T1000 (cell line): ENCODE measurements at regions not wholly inside any gene's neighbourhood (a gene's known extent, or its start where the extent isn't known, plus 50 kb on each side); places are given as distances from the start of the nearest gene placed in this dataset.
"Not testable (repeated sequence)": the region's sequence is repeated elsewhere in the genome, so short reads cannot be mapped to it uniquely, and the experiment has no call there.

Experiments used
- DNase-seq: peaks from one replicate; lab custom pipeline; 2025; ENCODE audit warnings: mixed read lengths; lab: John Stamatoyannopoulos, UW

GRCh38 chr5:51802551-51803184 lies 419.4 kb downstream of the ISL1 start:
- no peak for DNase-seq

- DNase-seq, result no peak
Observed at GRCh38 chr5:51806677-51807076, 423.4 kb downstream of the ISL1 start.

- DNase-seq, result peak; percentile 15
Observed at GRCh38 chr5:51810592-51810991, 427.3 kb downstream of the ISL1 start.

GRCh38 chr5:51811883-51812471 lies 428.7 kb downstream of the ISL1 start:
- DNase-seq, result no peak

GRCh38 chr5:51814817-51815216 lies 431.6 kb downstream of the ISL1 start:
- not testable (repeated sequence) for DNase-seq

GRCh38 chr5:51816427-51816826 lies 433.2 kb downstream of the ISL1 start:
- DNase-seq, result no peak

GRCh38 chr5:51821697-51822096 lies 438.4 kb downstream of the ISL1 start:
- no peak for DNase-seq

- no peak for DNase-seq
Observed at GRCh38 chr5:51829230-51829629, 446.0 kb downstream of the ISL1 start.

- DNase-seq, result no peak
Observed at GRCh38 chr5:51829691-51830090, 446.4 kb downstream of the ISL1 start.

- DNase-seq, result no peak
Observed at GRCh38 chr5:51832934-51833470, 449.8 kb downstream of the ISL1 start.

- DNase-seq, result no peak
Observed at GRCh38 chr5:51838459-51838858, 455.2 kb downstream of the ISL1 start.

- no peak for DNase-seq
Observed at GRCh38 chr5:51843893-51844292, 460.6 kb downstream of the ISL1 start.

GRCh38 chr5:51846015-51846414 lies 462.8 kb downstream of the ISL1 start:
- no peak for DNase-seq

- no peak for DNase-seq
Observed at GRCh38 chr5:51859624-51860023, 476.4 kb downstream of the ISL1 start.

- DNase-seq, result no peak
Observed at GRCh38 chr5:51860532-51861018, 477.3 kb downstream of the ISL1 start.

- DNase-seq, result no peak
Observed at GRCh38 chr5:51872144-51872543, 488.9 kb downstream of the ISL1 start.

- no peak for DNase-seq
Observed at GRCh38 chr5:51881901-51882300, 498.7 kb downstream of the ISL1 start.

- no peak for DNase-seq
Observed at GRCh38 chr5:51882647-51883046, 499.4 kb downstream of the ISL1 start.

GRCh38 chr5:51889703-51890102 lies 506.5 kb downstream of the ISL1 start:
- DNase-seq, result no peak

- no peak for DNase-seq
Observed at GRCh38 chr5:51890435-51891116, 507.3 kb downstream of the ISL1 start.

- DNase-seq, result no peak
Observed at GRCh38 chr5:51892680-51893079, 509.4 kb downstream of the ISL1 start.

- DNase-seq, result no peak
Observed at GRCh38 chr5:51895834-51896233, 512.6 kb downstream of the ISL1 start.

GRCh38 chr5:51902512-51902911 lies 519.3 kb downstream of the ISL1 start:
- DNase-seq, result no peak
